ENCODE measurements at regions not wholly inside any gene's neighbourhood (a gene's known extent, or its start where the extent isn't known, plus 50 kb on each side); places are given as distances from the start of the nearest gene placed in this dataset.

DNA sequence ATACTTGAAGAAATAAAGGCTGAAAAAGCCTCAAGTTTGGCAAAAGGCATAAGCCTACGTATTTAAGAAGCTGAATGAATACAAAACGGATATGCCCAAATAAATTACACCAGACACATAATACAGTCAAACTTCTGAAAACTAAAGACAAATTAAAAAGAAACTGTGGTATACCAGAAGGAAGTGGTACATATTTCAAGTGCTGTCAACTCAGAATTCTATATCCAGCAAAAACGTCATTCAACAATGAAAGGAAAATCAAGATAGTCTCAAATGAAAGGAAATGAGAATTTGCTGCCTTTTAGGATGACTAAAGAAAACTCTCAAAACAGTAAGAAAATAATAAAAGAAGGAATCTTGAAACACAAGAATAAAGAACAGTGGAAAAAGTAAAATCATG is 69.5 kb downstream of the POLR1D start:
- H3K27ac ChIP-seq (ENCODE audit: extremely low read depth, low read depth, low read length), result no peak overlapping the region
- in situ Hi-C loops (cut with MboI) (no loop called here), intact Hi-C loops (cut with micrococcal nuclease) (no loop called here)
- TF ChIP-seq KLF6 (CRISPR knock-in tag; IDR thresholded peaks at IDR 0.05; ENCODE audit: borderline replicate concordance) (no peak), PTTG1 (tag; IDR thresholded peaks at IDR 0.05; ENCODE audit: low read depth) (no peak), RNF2 (IDR thresholded peaks at IDR 0.05) (no peak), HDAC1 (IDR thresholded peaks at IDR 0.05) (no peak), ESRRA (IDR thresholded peaks at IDR 0.05; ENCODE audit: borderline replicate concordance, low read depth) (no peak), ASH1L (IDR thresholded peaks at IDR 0.05; ENCODE audit: borderline replicate concordance, low read depth, partially characterized antibody) (no peak), CREBBP (IDR thresholded peaks at IDR 0.05; ENCODE audit: low read depth, low read length) (no peak), LEF1 (IDR thresholded peaks at IDR 0.05) (no peak), SMAD3 (CRISPR knock-in tag; conservative IDR thresholded peaks at IDR 0.05) (no peak), MEIS2 (IDR thresholded peaks at IDR 0.05; ENCODE audit: partially characterized antibody) (no peak), SMAD4 (CRISPR knock-in tag; conservative IDR thresholded peaks at IDR 0.05) (no peak), GATAD2A (IDR thresholded peaks at IDR 0.05) (no peak), SP2 (IDR thresholded peaks at IDR 0.05; ENCODE audit: extremely low read depth, low read depth, low read length, poor library complexity, severe bottlenecking) (no peak), ZNF77 (CRISPR knock-in tag; IDR thresholded peaks at IDR 0.05) (no peak)
- TF ChIP-seq, protein P1, sequence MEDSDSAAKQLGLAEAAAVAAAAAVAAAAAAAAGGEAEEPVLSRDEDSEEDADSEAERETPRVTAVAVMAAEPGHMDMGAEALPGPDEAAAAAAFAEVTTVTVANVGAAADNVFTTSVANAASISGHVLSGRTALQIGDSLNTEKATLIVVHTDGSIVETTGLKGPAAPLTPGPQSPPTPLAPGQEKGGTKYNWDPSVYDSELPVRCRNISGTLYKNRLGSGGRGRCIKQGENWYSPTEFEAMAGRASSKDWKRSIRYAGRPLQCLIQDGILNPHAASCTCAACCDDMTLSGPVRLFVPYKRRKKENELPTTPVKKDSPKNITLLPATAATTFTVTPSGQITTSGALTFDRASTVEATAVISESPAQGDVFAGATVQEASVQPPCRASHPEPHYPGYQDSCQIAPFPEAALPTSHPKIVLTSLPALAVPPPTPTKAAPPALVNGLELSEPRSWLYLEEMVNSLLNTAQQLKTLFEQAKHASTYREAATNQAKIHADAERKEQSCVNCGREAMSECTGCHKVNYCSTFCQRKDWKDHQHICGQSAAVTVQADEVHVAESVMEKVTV (CRISPR knock-in tag; IDR thresholded peaks at IDR 0.05), result no peak
- TF ChIP-seq, protein P2, sequence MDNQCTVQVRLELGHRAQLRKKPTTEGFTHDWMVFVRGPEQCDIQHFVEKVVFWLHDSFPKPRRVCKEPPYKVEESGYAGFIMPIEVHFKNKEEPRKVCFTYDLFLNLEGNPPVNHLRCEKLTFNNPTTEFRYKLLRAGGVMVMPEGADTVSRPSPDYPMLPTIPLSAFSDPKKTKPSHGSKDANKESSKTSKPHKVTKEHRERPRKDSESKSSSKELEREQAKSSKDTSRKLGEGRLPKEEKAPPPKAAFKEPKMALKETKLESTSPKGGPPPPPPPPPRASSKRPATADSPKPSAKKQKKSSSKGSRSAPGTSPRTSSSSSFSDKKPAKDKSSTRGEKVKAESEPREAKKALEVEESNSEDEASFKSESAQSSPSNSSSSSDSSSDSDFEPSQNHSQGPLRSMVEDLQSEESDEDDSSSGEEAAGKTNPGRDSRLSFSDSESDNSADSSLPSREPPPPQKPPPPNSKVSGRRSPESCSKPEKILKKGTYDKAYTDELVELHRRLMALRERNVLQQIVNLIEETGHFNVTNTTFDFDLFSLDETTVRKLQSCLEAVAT (IDR thresholded peaks at IDR 0.05), result no peak
- ChIA-PET POLR2A (no interaction called here), CTCF (ENCODE audit: low intra/inter-chr PET ratio) (no interaction called here)
- no peak for ATAC-seq
- H3K4me3 ChIP-seq, result no peak overlapping the region
- no peaks in the 10 kb centered on the region for H3K27me3 ChIP-seq (ENCODE audit: control insufficient read depth in 2 of 2, insufficient read depth in 2 of 2, low read length in 2 of 2)
- H3K9ac ChIP-seq (ENCODE audit: insufficient read depth in 1 of 2, low read depth in 2 of 2, low read length in 2 of 2), result no peak overlapping the region
- H2AFZ ChIP-seq (ENCODE audit: low read depth, low read length), result no peak overlapping the region
- H4K20me1 ChIP-seq (replicated peaks; ENCODE audit: control insufficient read depth, insufficient read depth, low read length), result no peaks in the 10 kb centered on the region
- H3K9me1 ChIP-seq (ENCODE audit: control insufficient read depth, insufficient read depth, low read length), result no peaks in the 10 kb centered on the region
- no peaks in the 10 kb centered on the region for H3K36me3 ChIP-seq (ENCODE audit: control insufficient read depth, insufficient read depth, low read length)
- FAIRE-seq, result no peak
- no peaks in the 10 kb centered on the region for H3K4me1 ChIP-seq (replicated peaks in 1 of 2; ENCODE audit: control insufficient read depth in 2 of 2, insufficient read depth in 2 of 2, low read length in 2 of 2)
- H3K9me3 ChIP-seq (replicated peaks; ENCODE audit: control insufficient read depth, insufficient read depth, low read depth, low read length), result no peaks in the 10 kb centered on the region; the same call in 1 of the 2 replicates
- H3K4me2 ChIP-seq (ENCODE audit: insufficient read depth, low read length), result no peak overlapping the region
- BruUV-seq (replicated peaks), result no TSS peak
- H3K79me2 ChIP-seq (ENCODE audit: control insufficient read depth, insufficient read depth, low read length), result no peaks in the 10 kb centered on the region
- DNase-seq (ENCODE audit: extremely low read depth in 1 of 4, low spot score in 3 of 4), result no peak
- WGBS (ENCODE audit: insufficient coverage, low coverage, missing lambda C conversion rate), result 0% methylated on average over 3 of the region's 3 CpGs
